DND-41 (cell line): ENCODE measurements at regions not wholly inside any gene's neighbourhood (a gene's known extent, or its start where the extent isn't known, plus 50 kb on each side); places are given as distances from the start of the nearest gene placed in this dataset.

Experiments used
- ATAC-seq: fragments of 200-7000 bp; cut with Tn5 transposase; 3 replicates; pipeline ENCODE4 v1.9.1; 2021; ENCODE audit warnings: low read depth; ENCODE audit not compliant: insufficient read depth
- DNase-seq: peaks from one replicate; pipeline ENCODE4 v3.0.0-alpha.2; 2020
- H2AFZ ChIP-seq: 2 replicates; pipeline ENCODE4 v1.6.0; 2012; ENCODE audit warnings: low read depth, low read length
- H3K27ac ChIP-seq: 2 replicates; pipeline ENCODE4 v1.5.1; 2012; ENCODE audit warnings: low read length, inconsistent platforms
- H3K27me3 ChIP-seq: fragments of 200-600 bp; sonication (generic); 2 replicates; pipeline ENCODE4 v1.6.0; 2012; ENCODE audit warnings: low read length, mild to moderate bottlenecking, inconsistent platforms; ENCODE audit not compliant: insufficient read depth, poor library complexity
- H3K36me3 ChIP-seq: 2 replicates; pipeline ENCODE4 v1.5.1; 2012; ENCODE audit warnings: low read length, inconsistent platforms; ENCODE audit not compliant: insufficient read depth
- H3K4me1 ChIP-seq: 2 replicates; pipeline ENCODE4 v1.5.1; 2012; ENCODE audit warnings: mild to moderate bottlenecking, low read length; ENCODE audit not compliant: insufficient read depth
- H3K4me2 ChIP-seq: 2 replicates; pipeline ENCODE4 v1.6.0; 2012; ENCODE audit warnings: mild to moderate bottlenecking, moderate library complexity, low read length, inconsistent platforms; ENCODE audit not compliant: insufficient read depth
- H3K4me3 ChIP-seq, 2 experiments: fragments of 200-600 bp in 1 of 2; shearing (Covaris generic) in 1 of 2; 2 replicates each; pipeline ENCODE4 v1.5.1; 2012 to 2016; ENCODE audit warnings: inconsistent platforms in 2 of 2, low read length in 2 of 2, mild to moderate bottlenecking in 2 of 2, low read depth in 1 of 2, moderate library complexity in 1 of 2
- H3K79me2 ChIP-seq: 2 replicates; pipeline ENCODE4 v1.6.0; 2012; ENCODE audit warnings: low read length, inconsistent platforms; ENCODE audit not compliant: insufficient read depth
- H3K9ac ChIP-seq: 2 replicates; pipeline ENCODE4 v1.6.0; 2012; ENCODE audit warnings: low read depth, mild to moderate bottlenecking, inconsistent platforms, low read length, moderate library complexity
- H3K9me3 ChIP-seq: 2 replicates; pipeline ENCODE4 v1.5.1; 2012; ENCODE audit warnings: low read length, moderate library complexity, mild to moderate bottlenecking, inconsistent platforms; ENCODE audit not compliant: insufficient read depth, severe bottlenecking
- H4K20me1 ChIP-seq: 2 replicates; pipeline ENCODE4 v1.6.0; 2012; ENCODE audit warnings: low read length; ENCODE audit not compliant: insufficient read depth
- EZH2 ChIP-seq: IDR thresholded peaks from 3 replicates; pipeline ENCODE4 v1.6.1; 2012; ENCODE audit warnings: borderline replicate concordance, low read depth, mild to moderate bottlenecking, moderate library complexity, low read length, inconsistent platforms; ENCODE audit not compliant: severe bottlenecking
- TF ChIP-seq, protein P1 (sequence below): IDR thresholded peaks from 2 replicates; pipeline ENCODE4 v1.5.1; 2012; ENCODE audit warnings: borderline replicate concordance, low read length, moderate library complexity, mild to moderate bottlenecking; ENCODE audit not compliant: poor library complexity, severe bottlenecking; ENCODE audit errors: extremely low read depth

DNA sequence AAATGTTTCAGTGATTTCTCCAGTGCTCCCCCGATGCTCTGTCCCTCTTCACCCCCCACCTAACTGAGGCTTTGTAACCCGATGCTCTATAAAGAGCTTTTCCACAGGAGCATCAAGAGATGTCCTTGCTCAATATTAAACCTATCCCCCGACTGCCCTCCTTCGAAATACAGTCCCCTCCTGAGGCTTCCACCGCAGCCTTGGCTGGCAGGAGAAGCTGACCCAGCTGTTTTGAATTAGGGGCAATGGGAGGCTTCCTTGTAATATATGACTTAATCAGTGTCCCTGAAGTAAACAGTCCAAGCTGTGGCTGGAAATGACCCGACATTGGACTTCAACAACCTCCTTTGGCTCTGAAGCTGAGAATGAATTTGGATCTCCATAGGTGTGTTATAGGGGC lies 62.4 kb downstream of the TMEM30B start:
- no peak for ATAC-seq

DNA sequence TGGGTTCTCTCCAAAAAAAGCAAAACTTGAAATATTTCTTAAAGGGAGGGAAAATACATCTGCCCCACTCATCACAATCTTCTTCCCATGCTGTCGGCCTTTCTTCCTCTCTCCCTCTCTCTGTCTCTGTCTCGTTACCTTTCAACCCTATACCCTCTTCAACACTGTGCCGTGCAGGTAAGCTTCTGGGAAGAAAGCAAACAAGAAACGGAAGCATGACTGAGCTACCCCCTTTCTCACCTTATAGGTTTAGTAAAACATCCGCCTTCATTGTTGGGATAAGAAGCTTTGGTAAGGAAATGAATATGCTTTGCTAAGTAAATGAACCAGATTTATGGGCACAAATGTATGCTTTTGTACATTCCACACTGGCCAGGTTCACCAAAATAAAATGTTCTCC lies 63.0 kb downstream of the TMEM30B start:
- Histone ChIP-seq H2AFZ (no peak overlapping the region), H3K4me3 (no peak overlapping the region), H3K79me2 (no peaks in the 10 kb centered on the region), H3K4me1 (no peaks in the 10 kb centered on the region), H3K27ac (no peak overlapping the region), H3K27me3 (peaks cover 27% of the 10 kb centered on the region), H3K9ac (no peak overlapping the region), H3K9me3 (no peaks in the 10 kb centered on the region), H3K36me3 (no peaks in the 10 kb centered on the region), H3K4me2 (no peak overlapping the region), H4K20me1 (no peaks in the 10 kb centered on the region)
- TF ChIP-seq, protein P1, sequence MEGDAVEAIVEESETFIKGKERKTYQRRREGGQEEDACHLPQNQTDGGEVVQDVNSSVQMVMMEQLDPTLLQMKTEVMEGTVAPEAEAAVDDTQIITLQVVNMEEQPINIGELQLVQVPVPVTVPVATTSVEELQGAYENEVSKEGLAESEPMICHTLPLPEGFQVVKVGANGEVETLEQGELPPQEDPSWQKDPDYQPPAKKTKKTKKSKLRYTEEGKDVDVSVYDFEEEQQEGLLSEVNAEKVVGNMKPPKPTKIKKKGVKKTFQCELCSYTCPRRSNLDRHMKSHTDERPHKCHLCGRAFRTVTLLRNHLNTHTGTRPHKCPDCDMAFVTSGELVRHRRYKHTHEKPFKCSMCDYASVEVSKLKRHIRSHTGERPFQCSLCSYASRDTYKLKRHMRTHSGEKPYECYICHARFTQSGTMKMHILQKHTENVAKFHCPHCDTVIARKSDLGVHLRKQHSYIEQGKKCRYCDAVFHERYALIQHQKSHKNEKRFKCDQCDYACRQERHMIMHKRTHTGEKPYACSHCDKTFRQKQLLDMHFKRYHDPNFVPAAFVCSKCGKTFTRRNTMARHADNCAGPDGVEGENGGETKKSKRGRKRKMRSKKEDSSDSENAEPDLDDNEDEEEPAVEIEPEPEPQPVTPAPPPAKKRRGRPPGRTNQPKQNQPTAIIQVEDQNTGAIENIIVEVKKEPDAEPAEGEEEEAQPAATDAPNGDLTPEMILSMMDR = no peak
- TF ChIP-seq EZH2 = no peak
- DNase-seq (no peak), ATAC-seq (no peak)

More for the DNA sequence above, 62.4 kb downstream of the TMEM30B start:
- no peaks in the 10 kb centered on the region for H3K79me2 ChIP-seq
- TF ChIP-seq, protein P1 = no peak
- TF ChIP-seq EZH2 = peak; percentile 58
- H3K9me3 ChIP-seq = no peaks in the 10 kb centered on the region
- peaks cover 27% of the 10 kb centered on the region for H3K27me3 ChIP-seq
- H3K27ac ChIP-seq = no peak overlapping the region
- H4K20me1 ChIP-seq = no peaks in the 10 kb centered on the region
- H3K4me3 ChIP-seq = no peak overlapping the region
- H3K4me2 ChIP-seq = no peak overlapping the region
- H2AFZ ChIP-seq = no peak overlapping the region
- H3K4me1 ChIP-seq = no peaks in the 10 kb centered on the region
- DNase-seq = no peak
- no peaks in the 10 kb centered on the region for H3K36me3 ChIP-seq
- H3K9ac ChIP-seq = no peak overlapping the region

DNA sequence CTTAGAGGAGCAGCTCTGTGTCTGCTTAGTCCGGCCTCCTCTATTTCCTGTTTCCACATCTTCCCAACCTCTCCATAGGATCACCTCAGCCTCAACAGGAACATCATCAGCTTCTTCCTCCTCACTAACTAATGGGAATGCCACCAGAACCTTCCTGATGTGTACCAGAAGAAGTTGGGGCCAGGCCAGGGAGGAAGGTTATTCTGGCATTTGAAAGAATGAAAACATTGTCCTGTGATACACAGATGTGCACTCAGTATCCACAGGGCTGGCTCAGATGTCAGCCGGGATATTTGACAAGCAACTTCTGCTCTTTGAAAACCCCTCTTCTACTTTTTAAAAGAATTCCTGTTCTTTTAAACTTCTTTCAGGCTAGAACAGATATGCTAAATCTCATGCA lies 63.6 kb downstream of the TMEM30B start:
- Histone ChIP-seq H3K4me1 (no peaks in the 10 kb centered on the region), H3K4me2 (no peak overlapping the region), H3K79me2 (no peaks in the 10 kb centered on the region), H2AFZ (no peak overlapping the region), H3K9ac (no peak overlapping the region), H3K9me3 (no peaks in the 10 kb centered on the region), H3K27me3 (peaks cover 27% of the 10 kb centered on the region), H3K36me3 (no peaks in the 10 kb centered on the region), H3K4me3 (no peak overlapping the region), H3K27ac (no peak overlapping the region), H4K20me1 (no peaks in the 10 kb centered on the region)
- TF ChIP-seq EZH2 = no peak
- DNase-seq = no peak
- ATAC-seq = no peak

DNA sequence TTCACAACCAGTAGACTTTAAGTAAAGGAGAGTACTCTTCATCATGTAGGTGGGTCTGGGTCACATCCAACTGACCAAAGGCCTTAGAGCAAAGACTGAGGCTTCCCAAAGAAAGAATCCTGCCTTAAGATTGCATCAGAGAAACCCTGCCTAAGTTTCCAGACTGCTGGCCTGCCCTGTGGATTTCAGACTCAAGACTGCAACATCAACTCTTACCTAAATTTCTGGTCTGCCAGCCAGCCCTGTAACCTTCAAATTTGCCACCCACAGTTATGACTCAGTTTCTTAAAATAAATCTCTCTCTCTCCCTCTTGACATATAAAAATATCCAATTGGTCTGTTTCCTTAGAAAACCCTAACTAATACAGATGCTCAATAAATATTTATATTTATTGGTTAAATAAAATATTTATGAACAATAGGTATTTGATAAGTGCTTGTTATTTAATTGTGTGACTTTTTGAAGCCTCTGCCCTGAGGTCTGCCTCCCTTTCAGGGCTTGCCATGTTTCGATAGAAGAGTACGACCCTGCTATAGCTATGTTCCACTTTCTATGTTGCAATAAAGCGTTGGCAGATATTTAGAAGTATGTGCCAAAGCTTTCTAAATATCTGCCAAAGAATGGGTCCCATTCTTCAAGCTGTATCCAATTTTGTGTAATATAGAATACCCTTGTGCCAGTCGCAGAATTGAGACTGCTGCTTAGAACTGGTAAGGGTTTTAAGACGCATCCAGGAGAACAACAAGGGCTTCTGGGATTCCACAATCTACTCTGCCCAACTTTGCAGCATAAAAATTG lies 65.7 kb downstream of the TMEM30B start:
- no peak for TF ChIP-seq EZH2
- H3K4me3 ChIP-seq = no peak overlapping the region
- H3K9me3 ChIP-seq = no peaks in the 10 kb centered on the region
- H3K4me1 ChIP-seq = no peaks in the 10 kb centered on the region
- no peaks in the 10 kb centered on the region for H3K36me3 ChIP-seq
- no peak overlapping the region for H3K9ac ChIP-seq
- DNase-seq (no peak), ATAC-seq (no peak)
- H4K20me1 ChIP-seq = no peaks in the 10 kb centered on the region
- H3K27me3 ChIP-seq = peaks cover 17% of the 10 kb centered on the region
- H3K27ac ChIP-seq = no peak overlapping the region
- no peaks in the 10 kb centered on the region for H3K79me2 ChIP-seq
- no peak overlapping the region for H2AFZ ChIP-seq
- H3K4me2 ChIP-seq = no peak overlapping the region
